Fibroblast of mammary gland (primary cell): ENCODE measurements at regions not wholly inside any gene's neighbourhood (a gene's known extent, or its start where the extent isn't known, plus 50 kb on each side); places are given as distances from the start of the nearest gene placed in this dataset.

Experiments used
- DNase-seq: peaks from one replicate; pipeline ENCODE4 v3.0.0-alpha.2; 2010; ENCODE audit warnings: low read depth
- H3K4me3 ChIP-seq: 2 replicates; pipeline ENCODE4 v1.5.1; 2011; ENCODE audit warnings: low read depth, mild to moderate bottlenecking, low read length, moderate library complexity; ENCODE audit not compliant: control insufficient read depth
- TF ChIP-seq, protein P1 (sequence below): conservative IDR thresholded peaks from 2 replicates; pipeline ENCODE4 v1.5.1; 2011; ENCODE audit warnings: low read depth, low read length, inconsistent platforms; ENCODE audit not compliant: control insufficient read depth, insufficient read depth

DNA sequence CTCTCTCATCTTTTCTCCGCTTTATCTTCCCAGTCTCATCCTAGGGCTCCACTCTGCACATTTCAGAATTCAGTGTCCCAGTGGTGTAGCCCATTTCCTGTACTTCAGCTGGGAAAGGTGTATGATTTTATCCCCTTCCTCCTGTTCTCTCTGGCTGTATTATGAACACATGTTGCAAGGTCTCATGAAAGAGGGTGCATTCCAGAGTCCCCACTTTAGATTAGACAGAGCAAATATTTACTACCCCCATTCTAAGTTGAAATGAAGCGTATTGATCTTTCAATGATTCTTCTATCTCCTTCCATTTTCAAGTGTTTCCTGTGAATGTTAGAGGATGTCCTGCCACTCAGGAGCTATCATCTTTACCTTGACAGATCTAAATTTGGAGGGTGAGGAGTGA lies 123.2 kb downstream of the WIF1 start:
- no peak for DNase-seq
- no peak overlapping the region for H3K4me3 ChIP-seq
- TF ChIP-seq, protein P1, sequence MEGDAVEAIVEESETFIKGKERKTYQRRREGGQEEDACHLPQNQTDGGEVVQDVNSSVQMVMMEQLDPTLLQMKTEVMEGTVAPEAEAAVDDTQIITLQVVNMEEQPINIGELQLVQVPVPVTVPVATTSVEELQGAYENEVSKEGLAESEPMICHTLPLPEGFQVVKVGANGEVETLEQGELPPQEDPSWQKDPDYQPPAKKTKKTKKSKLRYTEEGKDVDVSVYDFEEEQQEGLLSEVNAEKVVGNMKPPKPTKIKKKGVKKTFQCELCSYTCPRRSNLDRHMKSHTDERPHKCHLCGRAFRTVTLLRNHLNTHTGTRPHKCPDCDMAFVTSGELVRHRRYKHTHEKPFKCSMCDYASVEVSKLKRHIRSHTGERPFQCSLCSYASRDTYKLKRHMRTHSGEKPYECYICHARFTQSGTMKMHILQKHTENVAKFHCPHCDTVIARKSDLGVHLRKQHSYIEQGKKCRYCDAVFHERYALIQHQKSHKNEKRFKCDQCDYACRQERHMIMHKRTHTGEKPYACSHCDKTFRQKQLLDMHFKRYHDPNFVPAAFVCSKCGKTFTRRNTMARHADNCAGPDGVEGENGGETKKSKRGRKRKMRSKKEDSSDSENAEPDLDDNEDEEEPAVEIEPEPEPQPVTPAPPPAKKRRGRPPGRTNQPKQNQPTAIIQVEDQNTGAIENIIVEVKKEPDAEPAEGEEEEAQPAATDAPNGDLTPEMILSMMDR, result no peak

- TF ChIP-seq, protein P1, result no peak
- peak; percentile 35 for DNase-seq
- no peak overlapping the region for H3K4me3 ChIP-seq
Measured at GRCh38 chr12:64998371-64999147, 122.5 kb downstream of the WIF1 start.

DNA sequence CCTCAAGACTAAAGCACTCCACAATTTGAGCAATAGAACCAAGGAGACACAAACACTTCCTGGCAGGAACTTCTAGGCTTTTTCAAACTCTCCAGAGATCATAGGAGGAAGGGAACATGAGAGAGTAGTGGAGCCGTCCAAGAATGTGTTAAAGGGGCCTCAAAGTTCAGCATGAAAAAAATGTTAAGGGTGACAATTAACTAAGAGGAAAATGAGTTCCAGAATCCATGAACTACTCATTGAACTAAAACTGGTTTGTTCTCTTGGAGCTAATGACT lies 122.0 kb downstream of the WIF1 start:
- no peak for DNase-seq
- TF ChIP-seq, protein P1, result no peak
- no peak overlapping the region for H3K4me3 ChIP-seq
